B cell (primary cell): ENCODE measurements at regions not wholly inside any gene's neighbourhood (a gene's known extent, or its start where the extent isn't known, plus 50 kb on each side); places are given as distances from the start of the nearest gene placed in this dataset.

Experiments used
- CTCF ChIP-seq: fragments of 200-600 bp; IDR thresholded peaks from one replicate; pipeline ENCODE4 v1.8.0; 2022; ENCODE audit warnings: antibody characterized with exemption, mild to moderate bottlenecking
- EZH2 ChIP-seq: IDR thresholded peaks from 2 replicates; pipeline ENCODE4 v1.6.1; 2012; ENCODE audit warnings: borderline replicate concordance, low read depth, mild to moderate bottlenecking, moderate library complexity, low read length; ENCODE audit not compliant: insufficient read depth, poor library complexity, severe bottlenecking

DNA sequence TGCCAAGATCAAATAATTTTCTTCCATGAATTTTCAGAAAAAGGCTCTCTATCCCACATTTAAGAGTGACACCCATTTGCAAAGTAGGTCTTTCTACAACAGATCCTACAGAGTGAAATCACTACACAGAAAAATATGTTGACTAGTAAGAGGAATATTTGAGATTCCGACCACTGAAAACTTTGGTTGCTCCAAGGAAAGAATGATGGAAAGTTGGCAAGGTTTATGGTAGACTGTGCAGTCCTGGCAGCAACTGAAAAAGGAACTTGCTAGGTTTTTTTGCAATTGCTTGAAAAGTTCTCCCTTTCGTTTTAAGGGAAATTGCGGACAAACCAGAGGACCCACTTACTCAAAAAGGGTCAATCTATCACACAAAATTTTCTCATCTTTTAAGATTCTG is 83.1 kb upstream of the TSPAN8 start:
- TF ChIP-seq CTCF: no peak
- no peak for TF ChIP-seq EZH2
